ENCODE measurements at regions not wholly inside any gene's neighbourhood (a gene's known extent, or its start where the extent isn't known, plus 50 kb on each side); places are given as distances from the start of the nearest gene placed in this dataset.

DNA sequence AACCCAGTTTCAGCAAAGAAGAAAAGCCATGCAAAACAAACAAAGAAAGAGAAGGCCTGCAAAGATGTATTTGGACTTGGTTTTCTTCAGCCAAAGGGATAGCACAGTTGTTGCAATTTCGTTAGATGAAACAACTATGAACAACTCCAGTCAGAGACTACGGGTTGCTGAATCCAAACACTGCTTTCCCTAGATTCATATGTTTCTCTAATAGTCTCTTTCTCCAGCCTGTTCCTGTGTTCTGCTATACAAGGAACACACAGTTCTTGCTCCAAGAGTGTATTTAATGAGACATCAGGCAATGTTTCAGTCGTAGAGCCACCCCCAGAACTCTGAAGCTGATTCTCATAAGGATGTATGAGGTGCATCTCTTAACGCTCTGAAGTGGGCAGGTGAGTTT, 162.5 kb upstream of the TBL1X start:
- Histone ChIP-seq H3K9ac (ENCODE audit: low read depth, low read length) (no peak overlapping the region), H3K9me3 (replicated peaks; ENCODE audit: low read length) (no peaks in the 10 kb centered on the region), H3K27me3 (ENCODE audit: control insufficient read depth, insufficient read depth, low read length) (no peaks in the 10 kb centered on the region), H3K4me3 (ENCODE audit: low read length) (no peak overlapping the region), H3K36me3 (ENCODE audit: insufficient read depth, low read length) (no peaks in the 10 kb centered on the region), H3K4me1 (ENCODE audit: control insufficient read depth, insufficient read depth, low read length) (no peaks in the 10 kb centered on the region), H3K4me2 (ENCODE audit: low read length) (no peak overlapping the region)

DNA sequence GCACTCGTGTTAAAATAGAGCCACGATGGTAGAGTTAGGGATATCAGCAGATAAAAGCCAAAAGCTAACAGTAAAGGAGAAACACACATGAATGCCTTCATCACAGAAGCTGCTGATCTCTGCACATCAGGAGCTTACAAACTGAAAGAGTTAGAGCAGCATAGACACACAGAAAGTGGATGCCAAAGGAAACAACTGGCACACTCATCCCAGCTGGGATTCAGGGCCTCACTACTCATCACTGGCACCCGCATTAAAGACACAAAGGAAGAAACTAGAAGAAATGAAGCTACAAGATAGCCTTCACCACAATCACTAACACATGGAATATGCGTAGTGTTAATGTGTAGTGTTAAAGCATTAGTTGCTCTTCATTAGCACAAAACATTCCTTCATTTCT, 156.4 kb upstream of the TBL1X start:
- H3K4me1 ChIP-seq (ENCODE audit: control insufficient read depth, insufficient read depth, low read length): no peaks in the 10 kb centered on the region
- H3K27me3 ChIP-seq (ENCODE audit: control insufficient read depth, insufficient read depth, low read length): no peaks in the 10 kb centered on the region
- no peaks in the 10 kb centered on the region for H3K36me3 ChIP-seq (ENCODE audit: insufficient read depth, low read length)
- H3K4me2 ChIP-seq (ENCODE audit: low read length): no peak overlapping the region
- H3K9me3 ChIP-seq (replicated peaks; ENCODE audit: low read length): no peaks in the 10 kb centered on the region
- no peak overlapping the region for H3K9ac ChIP-seq (ENCODE audit: low read depth, low read length)
- H3K4me3 ChIP-seq (ENCODE audit: low read length): no peak overlapping the region

GRCh38 chrX:9310616-9311015, 154.2 kb upstream of the TBL1X start:
- Histone ChIP-seq H3K27me3 (ENCODE audit: control insufficient read depth, insufficient read depth, low read length) (no peaks in the 10 kb centered on the region), H3K4me2 (ENCODE audit: low read length) (no peak overlapping the region), H3K36me3 (ENCODE audit: insufficient read depth, low read length) (no peaks in the 10 kb centered on the region), H3K4me1 (ENCODE audit: control insufficient read depth, insufficient read depth, low read length) (no peaks in the 10 kb centered on the region), H3K4me3 (ENCODE audit: low read length) (no peak overlapping the region), H3K9me3 (replicated peaks; ENCODE audit: low read length) (no peaks in the 10 kb centered on the region), H3K9ac (ENCODE audit: low read depth, low read length) (no peak overlapping the region)

DNA sequence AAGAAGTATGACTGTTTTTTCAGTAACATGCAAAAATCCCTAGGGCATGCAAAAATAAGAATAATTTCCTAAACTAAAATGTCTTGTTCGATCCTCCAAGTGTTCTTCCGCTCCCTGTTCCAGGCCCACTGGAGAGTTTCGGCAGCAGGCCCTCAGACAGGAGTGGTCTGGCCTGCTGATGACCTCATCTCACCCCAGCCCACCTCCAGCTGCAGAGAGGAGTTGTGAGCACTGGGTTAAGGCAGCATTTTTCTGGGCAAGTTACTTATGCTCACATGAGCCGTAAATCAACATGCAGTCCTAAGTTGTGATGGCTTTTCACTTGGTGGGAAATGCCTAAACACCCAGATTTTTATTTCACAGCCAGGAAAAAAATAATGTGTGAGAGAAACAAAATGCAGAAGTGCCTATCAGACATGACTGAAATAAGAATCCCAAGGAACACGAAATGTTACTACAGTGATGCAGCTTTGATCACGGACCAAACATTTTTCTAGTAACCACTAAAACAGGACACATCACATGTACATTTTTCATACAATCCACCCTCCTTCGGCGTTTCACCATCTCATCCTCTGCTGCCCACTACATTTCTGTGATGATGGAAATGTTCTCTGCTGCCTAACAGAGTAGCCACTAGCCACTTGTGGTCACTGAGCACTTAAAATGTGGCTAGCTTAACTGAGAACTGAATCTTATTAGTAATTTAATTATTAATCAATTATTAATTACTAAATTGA, 153.3 kb upstream of the TBL1X start:
- Histone ChIP-seq H3K4me3 (ENCODE audit: low read length) (no peak overlapping the region), H3K9me3 (replicated peaks; ENCODE audit: low read length) (no peaks in the 10 kb centered on the region), H3K9ac (ENCODE audit: low read depth, low read length) (no peak overlapping the region), H3K36me3 (ENCODE audit: insufficient read depth, low read length) (no peaks in the 10 kb centered on the region), H3K27me3 (ENCODE audit: control insufficient read depth, insufficient read depth, low read length) (no peaks in the 10 kb centered on the region), H3K4me1 (ENCODE audit: control insufficient read depth, insufficient read depth, low read length) (no peaks in the 10 kb centered on the region), H3K4me2 (ENCODE audit: low read length) (no peak overlapping the region)

DNA sequence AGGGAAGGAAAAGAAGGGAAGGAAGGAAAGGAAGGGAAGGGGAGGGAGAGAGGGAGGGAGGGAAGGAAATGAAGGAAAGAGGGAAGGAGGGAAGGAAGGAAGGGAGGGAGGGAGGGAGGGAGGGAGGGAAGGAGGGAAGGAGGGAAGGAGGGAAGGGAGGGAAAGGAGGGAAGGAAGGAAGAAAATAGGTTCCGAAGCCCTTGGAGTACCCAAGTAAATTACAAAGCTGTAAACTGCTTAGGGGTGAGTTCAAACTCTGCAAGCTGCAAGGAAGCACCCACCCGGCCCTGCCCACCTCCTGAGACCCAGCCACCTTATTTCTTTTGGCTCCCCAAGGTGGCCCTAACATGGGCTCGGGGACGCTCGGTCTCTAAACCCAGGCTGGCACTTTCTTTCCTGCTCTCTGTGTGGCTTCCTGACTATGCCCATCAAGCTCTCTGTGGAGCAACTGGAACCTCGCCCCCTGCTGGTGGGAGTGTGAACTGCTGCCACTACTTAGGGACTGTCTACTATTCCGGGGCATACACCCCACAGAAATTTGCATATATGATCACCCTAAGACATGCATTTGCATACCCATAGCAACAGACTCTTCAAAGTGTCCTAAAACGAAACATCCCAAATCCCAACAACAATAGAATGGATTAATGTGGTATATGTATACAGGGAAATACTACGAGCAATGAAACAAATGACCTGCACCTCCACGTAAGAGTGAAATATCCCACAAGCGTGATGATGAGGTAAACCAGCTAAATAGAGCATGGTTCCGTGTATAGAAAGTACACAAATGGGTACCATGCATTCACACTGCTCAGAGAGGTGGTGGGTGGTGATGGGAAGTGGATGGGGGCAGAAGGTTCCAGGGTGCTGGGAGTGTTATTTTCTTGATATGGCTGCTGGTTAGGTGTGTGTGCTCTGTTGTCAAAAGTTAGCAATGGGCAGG, 151.7 kb upstream of the TBL1X start:
- no peaks in the 10 kb centered on the region for H3K4me1 ChIP-seq (ENCODE audit: control insufficient read depth, insufficient read depth, low read length)
- no peak overlapping the region for H3K4me2 ChIP-seq (ENCODE audit: low read length)
- no peak overlapping the region for H3K4me3 ChIP-seq (ENCODE audit: low read length)
- H3K9ac ChIP-seq (ENCODE audit: low read depth, low read length): no peak overlapping the region
- no peaks in the 10 kb centered on the region for H3K36me3 ChIP-seq (ENCODE audit: insufficient read depth, low read length)
- H3K9me3 ChIP-seq (replicated peaks; ENCODE audit: low read length): no peaks in the 10 kb centered on the region
- no peaks in the 10 kb centered on the region for H3K27me3 ChIP-seq (ENCODE audit: control insufficient read depth, insufficient read depth, low read length)

DNA sequence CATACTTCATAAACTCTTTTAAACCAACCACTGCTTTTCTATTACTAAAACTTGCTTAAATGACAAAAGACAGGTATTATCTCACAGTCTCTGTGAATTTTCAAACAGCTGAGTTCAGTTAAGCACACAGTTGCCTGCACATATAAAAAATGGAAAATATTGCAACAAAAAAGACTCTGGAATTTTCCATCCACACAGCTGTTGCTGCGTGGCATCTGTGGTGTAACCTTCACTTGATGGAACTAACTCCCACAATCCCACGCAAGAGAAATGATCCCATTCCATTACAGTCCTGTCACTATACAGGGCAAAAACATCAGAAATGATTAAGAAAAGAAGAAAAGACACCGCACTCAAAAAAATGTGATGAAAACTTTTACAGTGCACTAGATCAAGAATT, 149.8 kb upstream of the TBL1X start:
- no peaks in the 10 kb centered on the region for H3K9me3 ChIP-seq (replicated peaks; ENCODE audit: low read length)
- no peak overlapping the region for H3K9ac ChIP-seq (ENCODE audit: low read depth, low read length)
- H3K4me1 ChIP-seq (ENCODE audit: control insufficient read depth, insufficient read depth, low read length): no peaks in the 10 kb centered on the region
- H3K4me3 ChIP-seq (ENCODE audit: low read length): no peak overlapping the region
- H3K36me3 ChIP-seq (ENCODE audit: insufficient read depth, low read length): no peaks in the 10 kb centered on the region
- H3K27me3 ChIP-seq (ENCODE audit: control insufficient read depth, insufficient read depth, low read length): no peaks in the 10 kb centered on the region
- no peak overlapping the region for H3K4me2 ChIP-seq (ENCODE audit: low read length)

- no peaks in the 10 kb centered on the region for H3K27me3 ChIP-seq (ENCODE audit: control insufficient read depth, insufficient read depth, low read length)
- H3K4me2 ChIP-seq (ENCODE audit: low read length): no peak overlapping the region
- no peaks in the 10 kb centered on the region for H3K36me3 ChIP-seq (ENCODE audit: insufficient read depth, low read length)
- H3K9ac ChIP-seq (ENCODE audit: low read depth, low read length): no peak overlapping the region
- no peaks in the 10 kb centered on the region for H3K9me3 ChIP-seq (replicated peaks; ENCODE audit: low read length)
- H3K4me3 ChIP-seq (ENCODE audit: low read length): no peak overlapping the region
- no peaks in the 10 kb centered on the region for H3K4me1 ChIP-seq (ENCODE audit: control insufficient read depth, insufficient read depth, low read length)
These were observed 148.8 kb upstream of the TBL1X start for GRCh38 chrX:9316096-9316495.

DNA sequence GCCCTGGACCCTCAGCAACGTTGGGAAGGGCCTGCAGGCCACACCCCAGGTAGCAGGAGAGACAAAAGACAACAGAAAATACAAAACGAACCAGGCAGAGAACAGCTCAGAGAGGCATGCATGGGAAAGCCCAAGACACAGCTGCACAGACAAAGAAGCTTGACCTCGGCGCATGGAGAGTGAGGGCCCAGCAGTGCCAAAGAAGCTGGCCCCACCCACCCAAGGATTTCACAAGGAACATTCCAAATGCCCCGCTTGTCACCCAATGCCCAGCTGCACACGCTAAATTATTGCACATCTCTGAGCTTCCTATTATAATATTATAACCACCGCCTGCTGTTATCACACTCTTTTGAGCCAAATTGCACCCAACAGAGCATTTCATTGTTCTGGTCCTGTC, 147.7 kb upstream of the TBL1X start:
- H3K4me3 ChIP-seq (ENCODE audit: low read length): no peak overlapping the region
- no peak overlapping the region for H3K4me2 ChIP-seq (ENCODE audit: low read length)
- H3K36me3 ChIP-seq (ENCODE audit: insufficient read depth, low read length): no peaks in the 10 kb centered on the region
- no peaks in the 10 kb centered on the region for H3K4me1 ChIP-seq (ENCODE audit: control insufficient read depth, insufficient read depth, low read length)
- H3K9me3 ChIP-seq (replicated peaks; ENCODE audit: low read length): no peaks in the 10 kb centered on the region
- H3K27me3 ChIP-seq (ENCODE audit: control insufficient read depth, insufficient read depth, low read length): no peaks in the 10 kb centered on the region
- no peak overlapping the region for H3K9ac ChIP-seq (ENCODE audit: low read depth, low read length)

GRCh38 chrX:9318213-9318612, 146.6 kb upstream of the TBL1X start:
- H3K27me3 ChIP-seq (ENCODE audit: control insufficient read depth, insufficient read depth, low read length): no peaks in the 10 kb centered on the region
- no peaks in the 10 kb centered on the region for H3K9me3 ChIP-seq (replicated peaks; ENCODE audit: low read length)
- no peak overlapping the region for H3K4me3 ChIP-seq (ENCODE audit: low read length)
- H3K4me1 ChIP-seq (ENCODE audit: control insufficient read depth, insufficient read depth, low read length): no peaks in the 10 kb centered on the region
- no peaks in the 10 kb centered on the region for H3K36me3 ChIP-seq (ENCODE audit: insufficient read depth, low read length)
- H3K4me2 ChIP-seq (ENCODE audit: low read length): no peak overlapping the region
- H3K9ac ChIP-seq (ENCODE audit: low read depth, low read length): no peak overlapping the region

- Histone ChIP-seq H3K36me3 (ENCODE audit: insufficient read depth, low read length) (no peaks in the 10 kb centered on the region), H3K27me3 (ENCODE audit: control insufficient read depth, insufficient read depth, low read length) (no peaks in the 10 kb centered on the region), H3K4me3 (ENCODE audit: low read length) (no peak overlapping the region), H3K4me1 (ENCODE audit: control insufficient read depth, insufficient read depth, low read length) (no peaks in the 10 kb centered on the region), H3K9me3 (replicated peaks; ENCODE audit: low read length) (no peaks in the 10 kb centered on the region), H3K9ac (ENCODE audit: low read depth, low read length) (no peak overlapping the region), H3K4me2 (ENCODE audit: low read length) (no peak overlapping the region)
These were observed 146.1 kb upstream of the TBL1X start for GRCh38 chrX:9318766-9319165.

DNA sequence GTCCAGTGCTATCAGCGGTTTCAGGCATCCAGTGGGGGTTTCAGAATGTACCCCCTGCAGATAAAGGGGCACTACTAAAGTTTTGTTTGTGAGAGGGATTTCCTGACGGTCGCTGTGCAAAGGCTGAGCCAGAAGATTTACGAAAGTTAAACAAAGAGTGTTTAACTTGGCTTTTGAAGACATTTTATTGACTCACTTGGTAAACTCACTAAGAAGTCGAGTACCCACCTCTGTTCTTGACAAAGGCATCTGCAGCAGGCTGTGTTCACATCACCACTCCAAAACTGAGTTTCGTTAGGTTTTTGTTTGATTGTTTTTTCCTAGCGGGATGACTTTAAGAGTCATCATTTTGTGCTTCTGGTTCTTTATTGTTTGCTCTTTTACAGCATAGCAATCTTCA, 143.9 kb upstream of the TBL1X start:
- Histone ChIP-seq H3K27me3 (ENCODE audit: control insufficient read depth, insufficient read depth, low read length) (no peaks in the 10 kb centered on the region), H3K9ac (ENCODE audit: low read depth, low read length) (no peak overlapping the region), H3K36me3 (ENCODE audit: insufficient read depth, low read length) (no peaks in the 10 kb centered on the region), H3K4me3 (ENCODE audit: low read length) (no peak overlapping the region), H3K9me3 (replicated peaks; ENCODE audit: low read length) (no peaks in the 10 kb centered on the region), H3K4me2 (ENCODE audit: low read length) (no peak overlapping the region), H3K4me1 (ENCODE audit: control insufficient read depth, insufficient read depth, low read length) (no peaks in the 10 kb centered on the region)
